ENCODE measurements at regions not wholly inside any gene's neighbourhood (a gene's known extent, or its start where the extent isn't known, plus 50 kb on each side); places are given as distances from the start of the nearest gene placed in this dataset.
"Not testable (repeated sequence)": the region's sequence is repeated elsewhere in the genome, so short reads cannot be mapped to it uniquely, and the experiment has no call there.

DNA sequence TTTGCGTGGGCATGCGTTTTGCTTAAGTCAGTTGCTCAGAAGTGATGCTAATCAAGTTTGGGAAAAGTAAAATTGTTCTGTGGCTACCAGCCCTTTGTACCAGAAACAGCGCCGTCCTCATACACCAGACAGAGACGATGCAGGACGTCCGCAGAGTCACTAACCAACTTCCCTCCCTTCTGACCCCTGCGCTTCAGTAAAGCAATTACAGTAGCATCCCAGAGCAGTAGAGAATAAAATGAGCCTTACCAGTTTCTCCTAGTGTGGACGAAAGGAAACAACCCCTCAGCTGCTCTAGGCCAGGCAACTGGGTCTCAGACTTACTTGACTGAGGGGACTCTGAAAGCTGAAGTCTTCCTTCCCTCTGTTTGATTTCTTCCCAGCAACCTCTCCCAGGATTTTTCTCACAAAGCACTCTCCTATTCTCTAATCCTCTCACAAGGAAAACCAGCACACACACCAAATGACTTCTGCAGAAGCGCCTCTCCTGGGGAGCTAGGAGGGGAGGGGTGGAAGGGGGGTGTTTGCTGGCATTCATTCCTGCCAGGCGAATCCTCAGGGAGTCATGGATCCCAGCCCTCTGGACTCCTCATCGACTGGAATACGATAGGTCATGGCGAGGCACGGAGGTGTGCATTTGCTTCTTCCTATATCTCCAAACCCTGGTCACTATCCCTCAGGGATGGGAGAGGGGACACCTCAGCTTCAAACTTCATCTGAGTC lies 56.0 kb upstream of the MID1 start:
- no peak for DNase-seq (ENCODE audit: low read depth)

GRCh38 chrX:10677490-10677889 lies 57.1 kb upstream of the MID1 start:
- DNase-seq (ENCODE audit: low read depth), result peak; percentile 2

- DNase-seq (ENCODE audit: low read depth), result no peak
Measured at GRCh38 chrX:10679387-10679786, 59.0 kb upstream of the MID1 start.

DNA sequence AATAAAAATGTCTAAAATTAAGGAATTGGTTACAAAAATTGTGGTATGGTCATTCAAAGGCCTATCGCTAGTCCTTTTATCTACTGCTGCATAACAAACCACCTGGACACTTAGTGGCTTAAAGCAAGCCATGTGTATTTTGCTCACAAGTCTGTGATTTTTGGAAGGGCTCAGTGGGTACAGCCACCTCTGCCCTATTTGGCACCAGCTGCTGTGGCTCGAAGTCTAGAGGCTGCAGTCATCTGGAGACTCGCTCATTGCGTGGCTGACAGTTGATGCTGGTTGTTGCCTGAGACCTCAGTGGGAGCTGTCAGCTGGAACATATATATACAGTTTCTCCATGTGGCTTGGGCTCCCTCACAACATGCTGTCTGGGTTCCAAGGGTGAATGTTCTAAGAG lies 60.8 kb upstream of the MID1 start:
- no peak for DNase-seq (ENCODE audit: low read depth)

GRCh38 chrX:10683631-10684030 lies 63.2 kb upstream of the MID1 start:
- peak; percentile 71 for DNase-seq (ENCODE audit: low read depth)

GRCh38 chrX:10685923-10686595 lies 65.7 kb upstream of the MID1 start:
- no peak for DNase-seq (ENCODE audit: low read depth)

DNA sequence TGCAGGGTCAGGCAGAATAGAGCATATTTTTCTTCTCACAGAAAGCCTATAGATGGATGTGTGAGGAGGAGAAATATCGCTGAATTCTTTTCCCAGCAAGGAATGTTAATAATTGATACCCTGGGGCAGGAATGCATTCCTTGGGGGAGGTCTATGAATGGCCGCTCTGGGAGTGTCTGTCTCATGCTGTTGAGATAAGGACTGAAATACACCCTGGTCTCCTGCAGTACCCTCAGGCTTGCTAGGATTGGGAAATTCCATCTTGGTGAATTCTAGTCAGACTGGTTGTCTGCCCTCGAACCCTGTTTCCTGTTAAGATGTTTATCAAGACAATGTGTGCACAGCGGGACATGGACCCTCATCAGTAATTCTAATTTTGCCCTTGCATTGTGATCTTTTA lies 71.4 kb upstream of the MID1 start:
- DNase-seq (ENCODE audit: low read depth), result not testable (repeated sequence)

DNA sequence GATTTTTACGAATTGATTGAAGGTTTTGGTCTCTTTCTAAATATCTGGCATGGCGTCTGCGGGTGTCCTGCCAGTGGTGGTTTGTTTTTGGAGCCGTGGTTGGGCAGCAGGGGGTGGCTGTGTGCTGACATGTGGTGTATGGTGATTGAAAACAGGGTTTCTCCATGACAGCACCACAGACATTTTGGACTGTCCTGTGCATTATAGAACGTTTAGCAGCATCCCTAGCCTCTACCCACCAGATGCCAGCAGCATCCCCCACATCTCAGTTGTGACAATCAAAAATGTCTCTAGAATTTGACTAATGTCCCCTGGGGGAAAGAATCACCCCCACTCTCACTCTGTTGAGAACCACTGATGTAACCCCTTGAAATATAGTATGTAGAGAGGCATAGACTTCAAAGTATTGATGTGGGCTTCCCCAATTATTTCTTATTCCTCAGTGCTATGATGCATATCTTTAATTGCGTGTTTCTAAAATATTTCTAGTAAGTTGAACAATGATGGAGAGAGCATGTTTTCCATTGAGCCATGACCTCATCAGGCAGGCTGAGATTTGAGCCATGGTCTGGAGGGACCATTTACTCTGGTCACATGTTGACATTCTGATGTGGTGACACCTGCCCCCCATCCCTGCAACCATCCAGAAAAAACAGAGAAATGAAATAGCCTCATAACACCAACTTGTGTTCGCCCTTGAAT lies 77.4 kb upstream of the MID1 start:
- no peak for DNase-seq (ENCODE audit: low read depth)

DNA sequence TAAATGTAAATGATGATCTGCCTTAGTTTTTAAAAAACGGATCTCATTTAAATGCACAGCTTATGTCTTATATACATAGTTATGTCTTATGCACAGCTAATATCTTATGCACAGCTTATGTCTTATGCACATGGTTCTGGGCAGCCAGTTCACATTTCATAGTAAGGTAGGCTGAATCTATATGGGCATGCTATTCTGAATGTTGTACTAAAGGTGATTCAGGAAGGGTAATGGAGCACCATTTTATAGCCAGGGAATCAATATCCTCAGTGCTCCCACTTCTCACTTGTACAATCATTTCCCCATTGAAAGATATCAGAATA lies 77.9 kb upstream of the MID1 start:
- no peak for DNase-seq (ENCODE audit: low read depth)

GRCh38 chrX:10702031-10702430 lies 81.6 kb upstream of the MID1 start:
- peak; percentile 61 for DNase-seq (ENCODE audit: low read depth)

DNA sequence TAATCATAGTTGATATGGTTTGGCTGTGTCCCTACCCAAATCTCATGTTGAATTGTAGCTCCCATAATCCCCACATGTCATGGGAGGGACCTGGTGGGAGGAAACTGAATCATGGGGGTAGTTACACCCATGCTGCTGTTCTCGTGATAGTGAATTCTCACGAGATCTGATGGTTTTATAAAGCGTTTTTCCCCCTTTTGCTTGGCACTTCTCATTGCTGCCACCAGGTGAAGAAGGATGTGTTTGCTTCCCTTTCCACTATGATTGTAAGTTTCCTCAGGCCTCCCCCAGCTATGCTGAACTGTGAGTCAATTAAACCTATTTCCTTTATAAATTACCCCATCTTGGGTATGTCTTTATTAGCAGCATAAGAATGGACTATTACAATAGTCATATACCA lies 86.0 kb upstream of the MID1 start:
- not testable (repeated sequence) for DNase-seq (ENCODE audit: low read depth)

GRCh38 chrX:10707773-10708172 lies 87.4 kb upstream of the MID1 start:
- no peak for DNase-seq (ENCODE audit: low read depth)

GRCh38 chrX:10709276-10709675 lies 88.9 kb upstream of the MID1 start:
- DNase-seq (ENCODE audit: low read depth), result peak; percentile 2

- peak; percentile 24 for DNase-seq (ENCODE audit: low read depth)
Measured at GRCh38 chrX:10714531-10714930, 94.1 kb upstream of the MID1 start.

GRCh38 chrX:10722851-10723250 lies 102.5 kb upstream of the MID1 start:
- DNase-seq (ENCODE audit: low read depth), result peak; percentile 81

GRCh38 chrX:10725071-10725470 lies 104.7 kb upstream of the MID1 start:
- no peak for DNase-seq (ENCODE audit: low read depth)

- peak; percentile 84 for DNase-seq (ENCODE audit: low read depth)
Measured at GRCh38 chrX:10726647-10727046, 106.3 kb upstream of the MID1 start.

GRCh38 chrX:10728806-10729389 lies 108.5 kb upstream of the MID1 start:
- no peak for DNase-seq (ENCODE audit: low read depth)

DNA sequence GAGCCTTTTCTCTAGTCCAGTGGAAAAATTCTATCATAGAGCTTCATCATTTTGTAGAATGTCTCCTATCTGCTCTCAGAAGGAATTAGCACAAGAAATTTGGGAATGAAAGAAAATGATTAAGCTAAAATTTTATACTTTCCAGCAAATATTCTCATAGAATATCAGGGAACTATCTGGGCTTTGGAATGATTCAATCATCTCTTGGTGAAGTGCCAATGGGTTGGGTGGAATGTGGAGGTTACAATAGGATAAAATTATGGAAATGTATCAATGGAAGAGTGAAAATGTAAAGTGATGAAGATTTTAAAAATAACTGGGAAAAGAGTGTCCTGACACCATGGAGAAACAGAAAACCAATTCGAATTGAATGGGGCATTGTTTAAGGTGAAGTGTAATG lies 119.0 kb upstream of the MID1 start:
- no peak for DNase-seq (ENCODE audit: low read depth)

GRCh38 chrX:10741003-10741402 lies 120.6 kb upstream of the MID1 start:
- DNase-seq (ENCODE audit: low read depth), result no peak

- DNase-seq (ENCODE audit: low read depth), result no peak
Measured at GRCh38 chrX:10741550-10741949, 121.2 kb upstream of the MID1 start.

DNA sequence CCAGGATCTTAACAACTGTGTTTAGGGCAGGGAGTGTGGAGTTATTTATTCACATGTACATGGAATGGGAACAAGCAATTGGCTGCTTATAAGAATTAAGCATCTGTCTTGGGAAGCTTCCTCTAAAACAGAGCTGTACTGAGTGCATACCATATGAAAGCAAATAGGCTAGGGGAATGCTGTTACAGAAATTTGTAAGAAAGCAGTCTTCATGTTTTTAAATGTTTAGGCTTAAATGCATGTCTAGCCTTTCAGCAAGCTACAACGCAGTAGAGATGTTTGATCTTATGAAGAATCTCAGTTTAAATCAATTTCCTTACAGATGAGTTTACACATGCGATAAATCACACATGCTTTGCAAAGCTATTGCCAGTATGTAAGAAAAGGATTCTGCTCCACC lies 123.1 kb upstream of the MID1 start:
- DNase-seq (ENCODE audit: low read depth), result no peak

DNA sequence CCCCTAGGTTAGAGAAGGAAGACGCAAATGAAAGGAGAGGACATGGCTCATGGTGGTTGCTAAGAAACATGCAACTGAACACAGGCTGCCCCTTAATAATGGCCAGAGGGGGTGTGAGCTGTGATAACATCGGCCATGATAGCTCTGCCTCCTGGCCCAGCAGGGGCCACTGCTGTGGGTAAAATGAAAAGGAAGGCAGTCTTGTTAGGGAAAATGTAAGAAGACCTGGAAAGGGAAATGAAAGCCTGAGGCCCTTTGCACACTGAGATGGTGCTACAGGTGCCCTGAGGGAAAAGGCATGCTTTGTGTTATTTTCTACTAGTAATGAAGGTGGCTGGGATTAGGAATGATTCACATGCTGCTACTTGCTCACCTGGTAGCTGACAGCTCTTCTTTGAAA lies 123.6 kb upstream of the MID1 start:
- no peak for DNase-seq (ENCODE audit: low read depth)
